Adrenal gland (tissue), 5 donors: ENCODE measurements at regions not wholly inside any gene's neighbourhood (a gene's known extent, or its start where the extent isn't known, plus 50 kb on each side); places are given as distances from the start of the nearest gene placed in this dataset.
"Not testable (repeated sequence)": the region's sequence is repeated elsewhere in the genome, so short reads cannot be mapped to it uniquely, and the experiment has no call there.

Source experiments
- CTCF ChIP-seq, 6 experiments: fragments of 450-650 bp in 4 of 6; fragments of 200-600 bp in 2 of 6; sonication (generic) in 1 of 6; IDR thresholded peaks; 1 replicate in 5 of 6; 2 replicates in 1 of 6; pipeline versions ENCODE4 v1.5.1 to v1.8.0; 2016 to 2021; ENCODE audit warnings: antibody characterized with exemption in 6 of 6, mild to moderate bottlenecking in 2 of 6, moderate library complexity in 1 of 6
- POLR2A ChIP-seq, 2 donors: fragments of 450-650 bp; IDR thresholded peaks; one replicate each; pipeline ENCODE4 v1.6.1; 2017; ENCODE audit warnings: antibody characterized with exemption in 2 of 2, mild to moderate bottlenecking in 2 of 2, moderate library complexity in 1 of 2
- donor health status: DM: no; HTN: no; CAD: no.

- not testable (repeated sequence) for TF ChIP-seq CTCF, POLR2A (IDR thresholded peaks at IDR 0.05)
Observed at GRCh38 chr13:58505262-58505920, 873.8 kb downstream of the PCDH17 start.
